ENCODE measurements at regions not wholly inside any gene's neighbourhood (a gene's known extent, or its start where the extent isn't known, plus 50 kb on each side); places are given as distances from the start of the nearest gene placed in this dataset.

GRCh38 chr1:5812295-5812694 is 179.9 kb downstream of the NPHP4 start:
- POLR2A ChIA-PET = no interaction called here
- Histone ChIP-seq H4K20me1 (ENCODE audit: insufficient read depth) (no peaks in the 10 kb centered on the region), H3K27me3 (ENCODE audit: insufficient read depth, low read length) (peaks cover 25% of the 10 kb centered on the region), H3K4me2 (ENCODE audit: low read length) (no peak overlapping the region), H3K9me3 (ENCODE audit: control insufficient read depth in 1 of 2, insufficient read depth in 1 of 2, low read depth in 1 of 2, low read length in 2 of 2) (no peaks in the 10 kb centered on the region), H3K9ac (ENCODE audit: low read length) (no peak overlapping the region), H2AFZ (ENCODE audit: low read depth, low read length, poor library complexity, severe bottlenecking) (no peak overlapping the region), H3K4me1 (ENCODE audit: control insufficient read depth in 1 of 2, insufficient read depth in 2 of 2, low read length in 2 of 2) (no peaks in the 10 kb centered on the region), H3K36me3 (ENCODE audit: control insufficient read depth in 1 of 2, insufficient read depth in 2 of 2, low read length in 2 of 2) (no peaks in the 10 kb centered on the region), H3K9me2 (ENCODE audit: insufficient read depth) (no peaks in the 10 kb centered on the region), H3K4me3 (replicated peaks in 1 of 2; ENCODE audit: low read depth in 1 of 2, low read length in 2 of 2) (no peak overlapping the region), H3K79me2 (ENCODE audit: insufficient read depth, low read length) (no peaks in the 10 kb centered on the region), H3K27ac (ENCODE audit: low read depth, low read length) (no peak overlapping the region)
- RAD21 ChIA-PET (ENCODE audit: low non-redundant PET in 1 of 2, low total read pairs in 2 of 2, uncharacterized antibody in 2 of 2, unreplicated experiment in 2 of 2) = no interaction called here
- no peak for DNase-seq (ENCODE audit: low read depth, low spot score)
- no TSS peak for BruUV-seq (replicated peaks)
- intact Hi-C loops (cut with micrococcal nuclease) = no loop called here
- CTCF ChIA-PET = no interaction called here
- TF ChIP-seq REST (IDR thresholded peaks at IDR 0.05; ENCODE audit: low read depth) (no peak), ZBTB33 (IDR thresholded peaks at IDR 0.05; ENCODE audit: extremely low read depth, insufficient replicate concordance, low read length) (no peak)
- no peak for ATAC-seq

- no peak overlapping the region for H3K4me3 ChIP-seq (replicated peaks in 1 of 2; ENCODE audit: low read depth in 1 of 2, low read length in 2 of 2)
- H3K79me2 ChIP-seq (ENCODE audit: insufficient read depth, low read length) = no peaks in the 10 kb centered on the region
- ChIA-PET POLR2A (no interaction called here), CTCF (no interaction called here), RAD21 (ENCODE audit: low non-redundant PET in 1 of 2, low total read pairs in 2 of 2, uncharacterized antibody in 2 of 2, unreplicated experiment in 2 of 2) (no interaction called here)
- H3K9me3 ChIP-seq (ENCODE audit: control insufficient read depth in 1 of 2, insufficient read depth in 1 of 2, low read depth in 1 of 2, low read length in 2 of 2) = no peaks in the 10 kb centered on the region
- H3K27ac ChIP-seq (ENCODE audit: low read depth, low read length) = no peak overlapping the region
- TF ChIP-seq POLR2AphosphoS5 (IDR thresholded peaks at IDR 0.05; ENCODE audit: low read depth, low read length) (no peak), SRF (IDR thresholded peaks at IDR 0.05; ENCODE audit: low read depth) (no peak), POLR2A (IDR thresholded peaks at IDR 0.05; ENCODE audit: borderline replicate concordance, extremely low read depth, insufficient read depth, insufficient read length) (no peak), ATF3 (IDR thresholded peaks at IDR 0.05) (no peak), TCF7L2 (IDR thresholded peaks at IDR 0.05; ENCODE audit: borderline replicate concordance, extremely low read depth, insufficient read depth, insufficient read length) (no peak), SIN3A (IDR thresholded peaks at IDR 0.05; ENCODE audit: low read depth) (no peak), FOSL1 (IDR thresholded peaks at IDR 0.05; ENCODE audit: low read depth) (no peak), ZBTB33 (IDR thresholded peaks at IDR 0.05; ENCODE audit: extremely low read depth, insufficient replicate concordance, low read length) (no peak), YY1 (IDR thresholded peaks at IDR 0.05; ENCODE audit: extremely low read depth, insufficient replicate concordance, low read depth, low read length) (no peak)
- no peaks in the 10 kb centered on the region for H3K4me1 ChIP-seq (ENCODE audit: control insufficient read depth in 1 of 2, insufficient read depth in 2 of 2, low read length in 2 of 2)
- H3K36me3 ChIP-seq (ENCODE audit: control insufficient read depth in 1 of 2, insufficient read depth in 2 of 2, low read length in 2 of 2) = no peaks in the 10 kb centered on the region
- H3K4me2 ChIP-seq (ENCODE audit: low read length) = no peak overlapping the region
- DNase-seq (ENCODE audit: low read depth, low spot score) (no peak), ATAC-seq (no peak)
- no peak overlapping the region for H3K9ac ChIP-seq (ENCODE audit: low read length)
- H3K27me3 ChIP-seq (ENCODE audit: insufficient read depth, low read length) = peaks cover 25% of the 10 kb centered on the region
- intact Hi-C loops (cut with micrococcal nuclease) = no loop called here
- no peaks in the 10 kb centered on the region for H3K9me2 ChIP-seq (ENCODE audit: insufficient read depth)
- no TSS peak for BruUV-seq (replicated peaks)
- no peak overlapping the region for H2AFZ ChIP-seq (ENCODE audit: low read depth, low read length, poor library complexity, severe bottlenecking)
- H4K20me1 ChIP-seq (ENCODE audit: insufficient read depth) = no peaks in the 10 kb centered on the region
These were observed 180.8 kb downstream of the NPHP4 start for GRCh38 chr1:5811419-5811818.

Measured in HCT116 (cell line).